D721Med (cell line): ENCODE measurements at regions not wholly inside any gene's neighbourhood (a gene's known extent, or its start where the extent isn't known, plus 50 kb on each side); places are given as distances from the start of the nearest gene placed in this dataset.

Experiments
- DNase-seq: peaks from one replicate; pipeline ENCODE4 v3.0.0; 2011; ENCODE audit warnings: low spot score; ENCODE audit not compliant: insufficient read length
- FAIRE-seq: peaks from 2 replicates; lab custom pipeline; 2011; peaks lifted over from hg19 to GRCh38; lab: Jason Lieb, UNC
- TF ChIP-seq, protein P1 (sequence below): IDR thresholded peaks from 2 replicates; pipeline ENCODE4 v1.5.1; 2012; ENCODE audit warnings: mild to moderate bottlenecking, control low read depth; ENCODE audit not compliant: insufficient read depth; ENCODE audit errors: missing control alignments

DNA sequence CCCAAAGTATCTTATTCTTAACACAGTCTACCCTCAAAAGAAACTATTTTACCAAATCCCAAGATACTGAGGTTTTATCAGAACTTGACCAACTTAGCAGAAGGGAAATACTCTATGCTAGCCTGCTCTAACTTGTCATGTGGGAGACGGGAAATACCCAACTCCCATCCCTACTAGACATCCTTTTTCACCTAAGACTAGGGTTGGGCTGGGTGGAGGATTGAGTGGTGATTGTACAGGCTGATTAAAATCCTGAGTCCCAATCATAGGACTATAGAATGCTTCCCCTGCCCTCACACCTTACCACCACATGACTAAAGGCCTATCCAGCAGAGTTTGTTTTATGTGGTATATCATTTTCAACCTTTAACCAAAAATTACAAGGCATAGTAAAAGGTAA is 786.5 kb downstream of the TAF11L14 start:
- FAIRE-seq (no peak), DNase-seq (no peak)
- TF ChIP-seq, protein P1, sequence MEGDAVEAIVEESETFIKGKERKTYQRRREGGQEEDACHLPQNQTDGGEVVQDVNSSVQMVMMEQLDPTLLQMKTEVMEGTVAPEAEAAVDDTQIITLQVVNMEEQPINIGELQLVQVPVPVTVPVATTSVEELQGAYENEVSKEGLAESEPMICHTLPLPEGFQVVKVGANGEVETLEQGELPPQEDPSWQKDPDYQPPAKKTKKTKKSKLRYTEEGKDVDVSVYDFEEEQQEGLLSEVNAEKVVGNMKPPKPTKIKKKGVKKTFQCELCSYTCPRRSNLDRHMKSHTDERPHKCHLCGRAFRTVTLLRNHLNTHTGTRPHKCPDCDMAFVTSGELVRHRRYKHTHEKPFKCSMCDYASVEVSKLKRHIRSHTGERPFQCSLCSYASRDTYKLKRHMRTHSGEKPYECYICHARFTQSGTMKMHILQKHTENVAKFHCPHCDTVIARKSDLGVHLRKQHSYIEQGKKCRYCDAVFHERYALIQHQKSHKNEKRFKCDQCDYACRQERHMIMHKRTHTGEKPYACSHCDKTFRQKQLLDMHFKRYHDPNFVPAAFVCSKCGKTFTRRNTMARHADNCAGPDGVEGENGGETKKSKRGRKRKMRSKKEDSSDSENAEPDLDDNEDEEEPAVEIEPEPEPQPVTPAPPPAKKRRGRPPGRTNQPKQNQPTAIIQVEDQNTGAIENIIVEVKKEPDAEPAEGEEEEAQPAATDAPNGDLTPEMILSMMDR: no peak

DNA sequence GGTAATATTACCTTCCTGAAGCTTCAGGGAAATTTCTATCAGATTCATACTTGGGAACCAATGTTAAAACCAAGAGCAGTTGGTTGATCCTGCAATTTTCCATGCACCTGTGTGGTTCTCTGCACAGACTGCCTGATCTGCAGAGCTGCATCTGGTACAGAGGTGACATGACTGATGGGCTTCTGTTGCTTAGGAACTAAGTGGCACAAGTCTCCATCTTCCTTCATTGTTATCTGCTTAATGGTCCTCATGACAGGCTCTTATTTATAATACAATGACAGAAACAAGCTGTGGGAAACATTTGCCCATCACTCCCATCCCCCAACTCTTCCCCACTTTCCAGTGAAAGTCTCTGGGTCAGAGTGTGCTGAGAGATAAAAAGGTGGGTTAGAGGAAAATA is 799.1 kb downstream of the TAF11L14 start:
- FAIRE-seq (no peak), DNase-seq (no peak)

DNA sequence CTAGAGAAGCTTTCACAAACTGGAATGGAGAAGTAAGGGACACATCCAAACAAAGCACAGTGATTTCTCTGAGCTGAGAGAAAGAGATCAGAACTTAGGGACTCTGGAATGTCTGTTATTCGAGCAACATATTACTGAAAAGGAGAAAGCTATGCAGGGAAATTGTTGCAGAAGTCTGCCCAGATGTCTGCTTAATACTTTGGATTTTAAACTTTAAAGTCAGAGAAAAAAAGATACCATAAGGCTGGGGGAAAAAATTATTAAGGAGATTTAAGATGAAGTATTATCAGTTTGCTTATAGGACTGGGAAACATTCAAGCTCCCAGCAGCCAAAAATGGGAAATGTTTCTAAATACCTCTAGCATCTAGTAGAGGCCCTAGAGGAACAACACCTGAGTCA is 803.9 kb downstream of the TAF11L14 start:
- no peak for FAIRE-seq

More for the DNA sequence above, 799.1 kb downstream of the TAF11L14 start:
- TF ChIP-seq, protein P1: no peak

DNA sequence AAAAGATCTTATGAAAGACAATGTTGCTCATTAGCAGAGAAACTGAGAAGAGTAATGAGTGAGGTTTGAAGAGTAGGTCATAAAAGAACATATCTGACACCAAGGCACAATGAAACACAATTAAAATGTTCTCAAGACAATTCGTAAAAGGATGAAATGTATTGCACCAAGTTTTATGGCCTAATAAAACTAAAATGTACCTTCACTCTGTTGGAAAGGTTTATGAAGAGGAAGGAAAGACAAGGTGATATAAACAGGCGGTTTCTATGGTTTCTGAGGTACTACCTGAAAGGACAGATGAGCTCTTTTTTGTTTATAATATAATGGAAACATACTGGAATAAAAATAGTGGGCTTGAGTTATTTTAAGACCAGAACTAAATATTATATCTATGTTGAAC is 821.3 kb downstream of the TAF11L14 start:
- FAIRE-seq (no peak), DNase-seq (no peak)
- TF ChIP-seq, protein P1: no peak

More for the DNA sequence above, 803.9 kb downstream of the TAF11L14 start:
- DNase-seq: no peak
- TF ChIP-seq, protein P1: no peak

DNA sequence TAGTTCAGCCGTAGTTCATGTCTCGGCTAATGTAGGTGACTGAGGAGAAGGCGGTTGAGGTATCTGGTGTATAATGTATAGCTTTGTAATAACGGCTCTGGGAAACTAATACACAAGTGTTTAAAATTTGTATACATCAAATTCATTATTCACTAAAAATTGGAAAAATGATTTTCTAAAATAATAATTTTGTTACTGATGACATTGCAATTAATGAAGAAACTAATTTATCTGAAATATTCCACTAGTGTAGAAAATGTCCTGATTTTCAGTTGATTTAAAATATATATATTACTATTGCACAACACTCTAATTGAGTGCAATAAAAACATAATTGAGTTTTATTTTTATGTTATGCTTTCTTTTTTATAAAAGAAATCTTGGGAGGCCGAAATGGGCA is 823.0 kb downstream of the TAF11L14 start:
- FAIRE-seq (no peak), DNase-seq (no peak)
- TF ChIP-seq, protein P1: no peak

DNA sequence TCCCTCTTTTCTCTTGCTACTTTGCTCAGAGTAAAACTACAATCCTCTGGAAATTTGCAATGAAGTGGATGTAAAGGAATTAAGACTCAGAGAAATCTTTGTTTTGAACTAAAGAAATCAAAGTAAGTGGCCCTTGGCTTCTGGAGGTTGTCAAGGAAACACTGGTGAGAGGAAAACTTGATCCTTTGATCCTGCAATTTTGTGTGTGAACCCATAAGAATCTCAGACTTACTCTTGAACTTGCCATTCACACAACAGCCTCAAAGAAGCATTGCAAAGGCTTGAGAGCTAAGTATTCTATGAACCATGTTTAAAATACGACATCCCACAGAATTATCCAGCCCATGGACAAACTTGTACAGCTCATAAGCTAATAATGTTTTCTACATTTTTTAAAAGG is 827.5 kb downstream of the TAF11L14 start:
- FAIRE-seq (no peak), DNase-seq (no peak)
- TF ChIP-seq, protein P1: no peak

DNA sequence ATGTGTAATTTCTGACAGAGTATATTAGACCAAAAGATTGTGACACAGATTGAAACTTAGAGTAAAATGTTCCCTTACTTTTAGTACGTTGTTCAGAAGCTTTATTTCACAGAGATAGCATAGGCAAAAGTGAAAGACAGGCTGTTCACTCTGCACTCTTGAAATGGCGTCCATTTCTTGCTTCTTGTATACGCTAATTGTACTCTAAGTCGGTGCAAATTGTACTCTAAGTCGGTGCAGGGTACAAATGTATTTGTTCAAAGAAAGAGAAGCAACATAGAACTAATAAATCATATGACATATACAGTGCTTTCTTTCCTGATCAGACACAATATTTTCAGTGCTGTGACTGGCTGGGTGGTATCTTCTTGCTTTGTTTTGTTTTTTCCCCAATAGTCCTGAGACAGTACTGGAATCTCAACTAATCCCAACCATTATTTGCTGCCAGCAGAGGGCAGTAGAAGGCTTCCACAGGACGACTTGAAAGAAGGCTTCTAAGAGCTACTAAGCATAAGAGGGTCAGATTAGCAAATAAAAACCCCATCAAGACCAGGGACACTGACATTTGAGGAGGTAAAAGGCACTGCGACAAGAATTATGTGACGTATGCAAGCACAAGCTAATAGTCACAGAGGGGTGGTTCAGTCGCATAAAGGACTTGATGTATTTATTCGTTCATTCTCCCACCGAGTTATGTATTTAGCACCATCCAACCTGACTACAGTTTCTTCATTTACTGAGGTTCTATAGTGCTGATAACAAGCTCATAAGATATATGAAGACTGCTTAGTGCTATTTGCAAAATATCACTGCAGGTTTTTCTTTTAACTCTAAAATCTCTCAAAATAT is 831.8 kb downstream of the TAF11L14 start:
- DNase-seq (no peak), FAIRE-seq (peak; percentile 86)
- TF ChIP-seq, protein P1: peak; percentile 80
